NCI-H526 (cell line): ENCODE measurements at regions not wholly inside any gene's neighbourhood (a gene's known extent, or its start where the extent isn't known, plus 50 kb on each side); places are given as distances from the start of the nearest gene placed in this dataset.
"Not testable (repeated sequence)": the region's sequence is repeated elsewhere in the genome, so short reads cannot be mapped to it uniquely, and the experiment has no call there.

Experiments used
- DNase-seq, 2 experiments: peaks; one replicate each; lab custom pipeline; 2025; lab: John Stamatoyannopoulos, UW

DNA sequence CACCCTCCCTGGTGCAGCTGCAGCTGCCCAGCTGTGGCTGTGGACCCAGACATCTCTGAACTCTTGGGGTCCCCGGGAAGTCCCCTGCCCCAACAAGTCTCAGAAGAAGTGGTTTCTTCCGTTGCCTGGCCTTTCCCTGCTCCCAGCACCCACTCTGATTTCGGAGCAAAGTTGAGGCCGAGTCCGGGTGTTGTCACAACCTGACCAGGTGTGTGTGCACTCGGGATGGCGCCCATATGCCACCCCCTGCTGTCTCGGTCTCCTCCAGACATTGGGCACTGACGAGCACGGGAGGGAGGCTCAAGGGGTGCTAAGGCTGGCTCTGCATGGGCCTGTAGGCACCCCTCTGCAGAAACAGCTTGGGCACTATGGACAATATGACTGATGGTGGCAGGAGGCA lies 1055.3 kb downstream of the REEP3 start:
- no peak for DNase-seq

DNA sequence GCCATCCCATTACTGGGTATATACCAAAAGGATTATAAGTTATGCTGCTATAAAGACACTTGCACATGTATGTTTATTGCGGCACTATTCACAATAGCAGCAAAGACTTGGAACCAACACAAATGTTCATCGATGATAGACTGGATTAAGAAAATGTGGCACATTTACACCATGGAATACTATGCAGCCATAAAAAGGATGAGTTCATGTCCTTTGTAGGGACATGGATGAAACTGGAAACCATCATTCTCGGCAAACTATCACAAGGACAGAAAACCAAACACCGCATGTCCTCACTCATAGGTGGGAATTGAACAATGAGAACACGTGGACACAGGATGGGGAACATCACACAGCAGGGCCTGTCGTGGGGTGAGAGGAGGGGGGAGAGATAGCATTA lies 1057.6 kb downstream of the REEP3 start:
- not testable (repeated sequence) for DNase-seq

DNA sequence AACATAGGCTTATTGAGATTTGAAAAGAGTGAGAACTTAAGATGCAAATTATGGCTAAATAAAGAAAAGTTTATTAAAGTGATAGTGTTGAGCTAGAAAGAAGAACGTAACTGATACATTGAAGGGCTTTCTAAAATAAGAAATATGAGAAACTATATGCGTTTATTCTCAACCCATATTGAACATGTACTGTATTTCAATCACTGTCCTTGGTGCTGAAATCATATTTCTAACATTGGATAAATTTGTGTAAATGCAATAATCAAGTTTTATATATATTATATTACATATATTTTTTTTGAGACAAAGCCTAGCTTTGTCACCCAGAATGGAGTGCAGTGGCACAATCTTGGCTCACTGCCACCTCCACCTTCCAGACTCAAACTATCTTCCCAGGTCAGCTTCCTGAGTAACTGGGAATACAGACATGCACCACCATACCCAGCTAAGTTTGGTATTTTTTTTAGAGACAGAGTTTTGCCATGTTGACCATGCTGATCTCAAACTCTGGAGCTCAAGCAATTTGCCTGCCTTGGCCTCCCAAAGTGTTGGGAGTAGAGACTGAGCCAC lies 1065.8 kb downstream of the REEP3 start:
- DNase-seq, result no peak

- no peak for DNase-seq
Measured at GRCh38 chr10:64594072-64594471, 1072.9 kb downstream of the REEP3 start.

DNA sequence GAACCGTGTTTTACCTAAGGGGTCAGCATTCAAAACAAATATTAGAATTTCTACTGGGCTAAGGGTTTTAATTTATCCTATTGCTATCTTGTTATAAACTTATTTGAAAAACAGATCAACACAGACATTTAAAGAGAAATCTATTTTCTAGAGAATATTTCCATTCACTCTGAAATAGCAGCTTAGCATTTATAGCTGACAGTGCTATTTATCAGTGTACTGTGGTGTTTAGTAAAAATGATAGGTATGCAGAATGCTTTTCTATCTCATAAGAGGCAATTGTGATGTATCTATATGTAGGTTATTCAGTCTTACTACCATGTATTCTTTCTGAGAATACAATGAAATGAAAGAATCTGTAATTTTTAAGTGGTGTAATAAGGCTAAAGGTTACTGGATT lies 1077.4 kb downstream of the REEP3 start:
- DNase-seq, result no peak

DNA sequence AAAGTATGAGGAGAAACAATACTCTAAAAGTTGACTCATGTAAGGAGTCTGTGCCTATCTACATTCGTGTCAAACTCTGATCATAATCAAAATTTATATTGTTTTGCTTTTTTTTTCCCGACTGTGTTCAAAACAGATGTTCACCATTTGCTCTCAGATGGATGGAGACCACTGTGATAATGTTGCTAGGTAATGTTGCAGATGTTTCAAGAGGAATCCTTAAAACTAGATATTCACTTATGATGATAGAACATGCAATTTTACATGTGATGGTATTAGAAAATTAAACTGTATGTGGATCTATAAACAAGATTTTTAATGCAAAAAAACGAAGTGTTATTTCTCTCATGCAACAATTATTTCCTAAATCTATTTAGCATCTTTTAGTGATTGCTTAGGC lies 1080.1 kb downstream of the REEP3 start:
- DNase-seq, result no peak

DNA sequence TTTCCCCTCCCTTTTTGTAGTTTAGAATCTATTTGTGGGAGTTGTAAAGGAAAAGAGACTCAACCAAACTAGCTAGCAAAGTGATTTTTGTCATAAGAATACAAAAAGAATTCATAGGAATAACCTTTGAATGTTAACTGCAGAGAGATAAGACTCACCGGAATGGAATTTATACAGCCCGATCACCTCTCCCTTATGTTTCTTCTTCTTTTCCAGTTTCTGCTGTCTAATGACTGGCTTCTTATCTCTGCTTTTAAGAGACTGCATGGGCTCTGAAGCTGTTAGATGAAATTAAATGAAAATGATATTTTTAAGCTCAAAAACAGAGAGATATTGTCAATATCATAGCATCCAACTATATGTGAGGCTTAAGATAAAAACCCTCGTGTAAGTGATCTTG lies 1095.9 kb downstream of the REEP3 start:
- DNase-seq, result no peak

DNA sequence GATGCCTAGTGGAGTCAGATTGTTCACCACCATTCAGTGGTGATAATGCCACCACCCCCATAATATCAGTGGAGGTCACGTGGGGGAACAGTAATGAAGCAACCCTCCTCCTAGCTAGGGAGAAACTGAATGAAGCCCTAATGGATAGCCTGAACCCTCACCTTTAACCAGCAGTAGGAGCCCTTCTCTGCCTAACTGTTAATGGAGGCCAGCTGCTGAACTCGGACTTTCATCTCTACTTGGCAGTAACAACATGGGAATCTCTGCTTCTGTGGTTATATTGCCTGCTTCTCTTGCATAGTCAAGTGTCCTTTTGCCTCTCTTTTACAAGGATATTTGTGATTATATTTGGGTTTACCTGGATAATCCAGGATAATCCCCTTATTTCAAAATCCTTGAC lies 1097.9 kb downstream of the REEP3 start:
- DNase-seq, result no peak

DNA sequence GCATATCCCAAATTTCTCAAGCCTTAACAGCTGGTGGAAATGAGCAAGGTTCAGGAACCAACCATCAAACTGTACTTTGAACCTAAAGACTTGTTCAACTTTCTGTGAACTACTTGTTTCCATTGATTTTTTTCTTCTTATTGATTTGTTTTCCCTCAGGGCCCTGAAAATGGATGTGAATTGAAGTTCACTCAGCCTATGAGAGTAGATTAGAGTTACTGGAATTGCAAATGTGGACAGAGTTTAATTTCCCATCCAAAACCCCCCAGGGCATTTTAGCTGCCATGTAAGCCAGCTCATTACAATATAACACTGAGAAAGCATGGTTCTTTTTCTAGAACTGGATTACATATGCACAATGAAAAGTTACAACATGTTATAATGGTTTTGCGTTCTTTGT lies 1105.7 kb downstream of the REEP3 start:
- no peak for DNase-seq

DNA sequence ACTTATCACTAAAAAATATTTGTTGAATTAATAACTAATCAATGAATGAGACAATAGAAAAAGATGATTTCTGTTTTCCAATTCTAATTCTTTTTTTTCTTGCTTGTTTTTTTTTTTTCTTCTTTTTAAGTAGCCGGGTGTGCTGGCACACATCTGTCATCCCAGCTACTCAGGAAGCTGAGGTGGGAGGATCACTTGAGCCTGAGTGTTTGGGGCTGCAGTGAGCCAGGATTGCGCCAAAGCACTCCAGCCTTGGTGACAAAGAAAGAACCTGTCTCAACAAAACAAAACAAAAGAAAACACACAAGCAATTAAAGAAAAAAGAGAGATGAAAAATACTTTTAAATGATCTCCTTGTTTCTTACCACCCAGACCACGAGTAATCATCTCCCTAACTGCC lies 1109.3 kb downstream of the REEP3 start:
- DNase-seq, result no peak

DNA sequence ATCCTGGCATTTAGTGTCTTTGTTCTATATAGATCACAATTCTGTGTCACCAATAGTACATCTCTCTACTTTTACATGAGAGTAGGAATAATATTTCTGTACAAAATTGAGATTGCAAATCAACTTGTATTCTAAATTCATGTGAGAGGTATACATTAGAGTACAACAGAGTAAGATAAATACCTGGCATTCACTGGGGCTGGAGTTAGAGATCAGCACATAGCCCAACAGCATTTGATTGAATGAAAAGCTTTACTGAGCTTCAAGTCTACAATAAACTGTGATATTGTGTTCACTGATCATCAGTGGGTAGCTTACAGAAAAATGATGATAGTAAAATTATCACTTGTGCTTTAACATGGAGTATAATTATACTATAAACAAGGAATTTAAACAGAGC lies 1114.7 kb downstream of the REEP3 start:
- no peak for DNase-seq

DNA sequence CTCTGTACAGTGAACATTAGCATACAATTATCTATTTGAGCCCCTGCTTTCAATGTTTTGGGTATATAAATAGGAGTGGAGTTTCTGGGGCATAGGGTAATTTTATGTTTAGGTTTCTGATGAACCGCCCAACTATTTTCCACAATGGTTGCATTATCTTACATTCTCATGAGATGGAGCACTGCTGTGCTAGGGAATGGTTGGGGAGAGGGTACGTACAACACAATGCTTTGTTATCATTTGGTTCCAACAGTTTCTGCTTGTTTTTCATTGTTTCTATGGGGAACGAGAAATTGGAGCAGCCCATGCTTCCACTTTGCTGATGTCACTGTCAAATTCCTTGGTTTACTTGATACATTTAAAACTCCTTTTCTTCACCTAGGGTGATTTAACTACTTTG lies 1115.3 kb downstream of the REEP3 start:
- DNase-seq, result peak in 1 of 2 experiments; percentile 0

DNA sequence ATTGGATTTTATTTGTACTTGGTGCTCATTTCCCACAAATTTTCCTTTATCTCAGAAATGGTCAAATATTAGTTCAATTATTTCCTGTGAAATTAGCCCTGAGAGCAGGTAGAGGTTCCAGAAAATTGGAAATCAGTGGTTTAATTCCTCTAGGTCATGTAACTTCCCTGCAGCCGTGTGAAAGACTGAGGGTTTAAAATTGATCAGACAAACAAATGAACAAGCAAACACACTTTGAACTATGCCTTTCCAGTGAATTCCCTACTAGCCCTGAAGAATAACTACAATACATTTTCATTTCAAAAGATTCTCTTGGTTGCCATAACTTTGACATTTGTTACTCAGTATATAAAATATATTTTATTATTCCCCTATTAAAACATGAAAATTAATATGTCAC lies 1116.7 kb downstream of the REEP3 start:
- no peak for DNase-seq

- peak in 1 of 2 experiments; percentile 8 for DNase-seq
Measured at GRCh38 chr10:64648915-64649314, 1127.7 kb downstream of the REEP3 start.

DNA sequence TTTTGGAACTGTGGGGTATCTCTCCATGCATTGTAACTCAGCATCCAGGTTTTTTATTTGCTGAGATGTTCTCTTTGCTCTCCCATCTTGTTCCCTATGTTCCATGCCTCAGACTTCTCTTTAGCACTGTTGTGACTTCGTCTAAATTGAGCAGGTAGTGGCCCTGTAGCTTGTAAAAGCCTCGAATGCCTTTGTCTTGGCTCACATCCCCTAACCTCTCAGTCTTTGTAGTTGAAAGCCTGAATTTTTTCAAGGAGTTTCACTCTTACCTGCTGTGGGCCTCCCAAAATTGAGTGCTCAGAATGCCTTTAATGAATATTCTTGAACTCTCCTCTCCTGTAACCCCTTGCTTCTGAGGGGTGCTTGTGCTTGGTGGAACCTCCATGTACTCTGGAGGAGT lies 1137.3 kb downstream of the REEP3 start:
- DNase-seq, result no peak

DNA sequence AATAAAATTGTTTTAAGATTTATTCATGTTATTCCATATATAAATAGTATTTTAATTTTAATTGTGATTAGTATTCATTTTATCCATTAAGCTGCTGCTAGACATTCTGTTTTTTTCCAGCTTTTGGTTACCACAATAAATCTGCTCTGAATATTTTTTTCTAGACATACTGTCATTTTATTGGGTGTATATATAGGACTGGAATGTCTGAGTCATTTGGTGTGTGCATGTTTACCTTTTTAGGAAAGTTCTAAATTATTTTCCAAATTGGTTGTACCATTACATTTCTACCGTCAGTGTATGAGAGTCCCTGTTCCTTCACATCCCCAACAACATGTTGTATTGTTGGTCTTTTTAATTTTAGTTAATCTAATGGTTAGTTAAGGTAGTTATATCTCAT lies 1138.1 kb downstream of the REEP3 start:
- no peak for DNase-seq

DNA sequence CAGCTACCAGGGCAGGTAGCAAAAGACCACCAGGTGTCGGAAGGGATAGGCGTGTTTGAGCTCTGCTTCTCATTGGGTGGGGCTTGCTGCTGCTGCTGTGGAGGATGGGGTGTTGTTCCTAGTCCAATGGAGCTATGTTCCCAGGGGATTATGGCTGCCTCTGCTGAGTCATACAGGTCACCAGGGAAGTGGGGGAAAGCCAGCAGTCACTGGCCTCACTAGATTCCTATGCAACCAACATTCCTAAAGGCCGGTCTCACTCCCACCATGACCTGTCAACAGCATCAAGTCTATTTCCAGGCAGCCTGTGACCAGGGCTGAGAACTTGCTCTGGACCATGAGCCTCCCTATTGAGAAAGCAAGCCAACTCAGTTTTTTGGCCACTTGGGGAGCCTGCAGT lies 1160.8 kb downstream of the REEP3 start:
- DNase-seq, result no peak

DNA sequence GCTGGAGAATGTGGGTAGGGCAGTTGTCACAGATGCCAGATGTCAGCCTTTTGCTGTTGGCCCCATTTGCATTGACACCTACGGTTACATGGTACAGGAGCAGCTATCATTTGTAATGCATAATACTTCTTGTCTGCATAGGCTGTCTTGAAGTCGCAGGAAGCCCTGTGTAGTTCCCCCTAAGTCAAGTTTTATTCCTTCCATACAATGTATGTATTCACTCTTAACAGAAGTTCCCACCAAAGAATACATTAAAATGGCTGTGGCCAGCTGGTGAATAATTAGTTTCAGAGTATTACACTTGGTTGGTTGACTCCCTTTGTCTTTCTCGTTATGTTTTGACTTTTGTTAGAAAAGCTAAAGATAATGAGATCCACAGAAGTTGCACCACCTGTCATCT lies 1169.0 kb downstream of the REEP3 start:
- peak in 1 of 2 experiments; percentile 44 for DNase-seq

GRCh38 chr10:64699244-64699643 lies 1178.0 kb downstream of the REEP3 start:
- DNase-seq, result no peak

DNA sequence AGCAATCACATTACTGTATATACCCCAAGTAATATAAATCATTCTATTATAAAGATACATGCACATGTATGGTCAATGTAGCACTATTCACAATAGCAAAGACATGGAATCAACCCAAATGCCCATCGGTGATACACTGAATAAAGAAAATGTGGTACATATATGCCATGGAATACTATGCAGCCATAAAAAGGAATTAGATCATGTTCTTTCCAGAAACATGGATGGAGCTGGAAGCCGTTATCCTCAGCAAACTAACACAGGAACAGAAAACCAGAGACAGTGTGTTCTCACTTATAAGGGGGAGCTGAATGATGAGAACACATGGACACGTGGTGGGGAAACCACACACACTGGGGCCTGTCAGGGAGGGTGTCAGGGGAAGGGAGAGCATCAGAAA lies 1180.9 kb downstream of the REEP3 start:
- DNase-seq, result not testable (repeated sequence)

DNA sequence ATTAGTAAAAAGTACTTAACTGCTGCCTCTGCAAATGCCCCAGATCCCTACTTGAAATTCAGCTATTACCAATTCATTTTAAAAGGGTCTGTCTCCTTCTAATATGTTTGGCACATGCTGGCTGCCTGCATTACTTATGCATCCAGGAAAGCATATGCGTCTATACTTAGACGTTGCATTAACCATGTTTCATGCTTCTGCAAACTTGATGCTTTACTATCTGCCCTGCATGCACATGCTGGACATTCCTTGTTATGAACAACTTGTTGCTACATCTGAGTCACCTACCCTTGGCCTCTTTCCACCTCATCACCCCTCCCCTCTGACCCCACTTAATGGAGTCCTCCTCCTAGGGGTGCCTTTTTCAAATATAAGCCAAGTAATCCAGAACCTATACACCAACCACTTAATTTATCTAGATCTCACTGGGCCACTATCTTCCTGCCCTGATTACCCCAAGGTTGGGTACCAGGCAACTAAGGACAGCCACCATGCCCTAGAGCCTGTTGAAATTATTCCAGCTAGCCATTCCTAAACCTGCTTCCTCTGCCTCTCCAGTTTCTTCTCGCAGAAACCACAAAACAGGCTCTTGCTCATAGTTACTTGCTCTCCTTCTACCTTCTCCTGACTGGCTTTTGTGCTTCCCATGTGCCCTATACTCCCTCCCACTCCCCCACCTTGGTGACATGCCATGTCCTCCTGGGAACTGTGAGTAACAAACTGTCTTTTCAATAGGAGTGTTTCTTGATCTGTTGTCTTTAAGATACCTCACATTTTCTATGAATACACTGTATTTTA lies 1187.9 kb downstream of the REEP3 start:
- DNase-seq, result no peak

DNA sequence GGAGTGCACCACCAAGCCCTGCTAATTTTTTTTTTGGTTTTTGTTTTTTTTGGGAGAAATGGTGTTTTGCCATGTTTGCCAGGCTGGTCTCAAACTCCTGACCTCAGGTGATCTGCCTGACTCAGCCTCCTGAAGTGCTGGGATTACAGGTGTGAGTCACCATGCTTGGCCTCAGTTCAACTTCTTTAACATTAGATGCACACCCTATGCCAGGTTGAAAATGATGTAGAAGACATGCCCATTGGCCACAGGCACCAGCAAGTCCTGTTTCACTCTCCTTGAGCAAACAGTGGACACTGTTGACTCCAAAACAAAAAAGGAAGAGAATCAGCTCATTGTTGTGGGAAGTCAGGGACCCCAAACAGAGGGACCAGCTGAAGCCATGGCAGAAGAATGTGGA lies 1205.3 kb downstream of the REEP3 start:
- no peak for DNase-seq

DNA sequence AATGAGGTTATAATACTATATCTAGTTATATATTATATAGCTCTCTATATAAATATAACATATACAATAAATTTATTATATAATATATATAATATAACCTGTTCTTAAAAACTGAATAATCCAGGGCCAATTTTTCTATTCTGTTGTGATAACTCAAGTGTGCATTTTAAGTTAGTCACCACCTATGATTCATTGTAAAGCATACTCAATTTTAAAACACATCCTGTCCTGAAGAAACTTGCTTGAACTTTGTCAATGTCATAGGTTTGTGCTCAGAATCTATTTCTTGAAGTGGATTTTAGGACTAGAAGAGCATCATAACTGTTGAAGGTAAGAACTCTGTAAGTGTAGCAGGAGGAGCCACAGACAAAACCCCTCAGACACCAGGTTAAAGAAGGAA lies 1209.8 kb downstream of the REEP3 start:
- no peak for DNase-seq

DNA sequence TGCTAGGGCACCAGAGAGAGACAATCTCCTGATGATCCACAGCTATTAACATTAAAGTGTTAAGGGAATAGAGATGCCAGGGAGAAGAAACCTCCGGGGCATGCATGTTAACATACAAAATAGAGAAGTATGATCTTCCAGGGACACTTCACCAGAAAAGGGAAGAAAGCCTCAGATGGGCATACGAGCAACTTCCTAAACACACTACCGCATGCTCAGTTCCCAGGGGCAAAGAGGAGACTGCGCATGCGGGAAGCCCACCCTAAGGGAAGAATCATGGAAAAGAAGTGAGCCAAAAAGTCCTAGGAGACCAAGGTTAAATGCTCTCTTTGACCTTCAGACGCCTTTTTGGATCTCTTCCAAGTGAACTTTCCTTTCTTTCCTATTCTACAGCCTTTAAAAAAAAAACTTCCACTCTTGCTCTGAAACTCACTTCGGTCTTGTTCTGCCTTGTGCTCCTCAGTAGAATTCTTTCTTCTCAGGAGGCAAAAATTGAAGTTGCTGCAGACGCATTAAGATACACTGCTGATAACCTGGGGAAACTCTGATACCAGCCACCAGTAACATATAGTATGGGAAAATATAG lies 1211.3 kb downstream of the REEP3 start:
- no peak for DNase-seq
